ENCODE measurements at regions not wholly inside any gene's neighbourhood (a gene's known extent, or its start where the extent isn't known, plus 50 kb on each side); places are given as distances from the start of the nearest gene placed in this dataset.

- TF ChIP-seq CEBPB (IDR thresholded peaks at IDR 0.05; ENCODE audit: low read depth, low read length): no peak
- TF ChIP-seq CTCF (conservative IDR thresholded peaks at IDR 0.05; ENCODE audit: low read depth, low read length): no peak
- TF ChIP-seq POLR2A (IDR thresholded peaks at IDR 0.05; ENCODE audit: low read depth, low read length): no peak
- TF ChIP-seq CHD1 (IDR thresholded peaks at IDR 0.05; ENCODE audit: low read depth, low read length): no peak
- no peak for TF ChIP-seq RAD21 (IDR thresholded peaks at IDR 0.05; ENCODE audit: low read length)
Measured at GRCh38 chr7:156461881-156462665, 178.5 kb upstream of the RNF32 start.
